Parathyroid adenoma (tissue), 2 donors: ENCODE measurements at regions not wholly inside any gene's neighbourhood (a gene's known extent, or its start where the extent isn't known, plus 50 kb on each side); places are given as distances from the start of the nearest gene placed in this dataset.
"Not testable (repeated sequence)": the region's sequence is repeated elsewhere in the genome, so short reads cannot be mapped to it uniquely, and the experiment has no call there.

Source experiments
- H2AFZ ChIP-seq: fragments of 300-600 bp; sonication (generic); one replicate; pipeline ENCODE4 v1.7.0; 2017; ENCODE audit warnings: antibody characterized with exemption, mild to moderate bottlenecking
- H3K27ac ChIP-seq: fragments of 300-600 bp; sonication (generic); one replicate; pipeline ENCODE4 v1.7.0; 2017
- H3K27me3 ChIP-seq: fragments of 300-600 bp; sonication (generic); one replicate; pipeline ENCODE4 v1.7.0; 2017; ENCODE audit warnings: low read length; ENCODE audit not compliant: control insufficient read depth, insufficient read depth
- H3K36me3 ChIP-seq: fragments of 300-600 bp; sonication (generic); one replicate; pipeline ENCODE4 v1.7.0; 2017; ENCODE audit warnings: low read length; ENCODE audit not compliant: control insufficient read depth, insufficient read depth
- H3K4me1 ChIP-seq: fragments of 300-600 bp; sonication (generic); one replicate; pipeline ENCODE4 v1.7.0; 2017; ENCODE audit warnings: control low read depth
- H3K4me2 ChIP-seq: fragments of 300-600 bp; sonication (generic); one replicate; pipeline ENCODE4 v1.7.0; 2017; ENCODE audit warnings: low read length
- H3K4me3 ChIP-seq: fragments of 300-600 bp; sonication (generic); one replicate; pipeline ENCODE4 v1.7.0; 2017; ENCODE audit warnings: low read depth, low read length
- H3K79me2 ChIP-seq: fragments of 300-600 bp; sonication (generic); one replicate; pipeline ENCODE4 v1.7.0; 2017; ENCODE audit warnings: control low read depth
- H3K9ac ChIP-seq: fragments of 300-600 bp; sonication (generic); one replicate; pipeline ENCODE4 v1.7.0; 2017; ENCODE audit warnings: mild to moderate bottlenecking
- H3K9me3 ChIP-seq: fragments of 300-600 bp; sonication (generic); one replicate; pipeline ENCODE4 v1.7.0; 2017; ENCODE audit warnings: low read length; ENCODE audit not compliant: control insufficient read depth
- TF ChIP-seq, protein P1 (sequence below): fragments of 300-600 bp; sonication (generic); IDR thresholded peaks from one replicate; pipeline ENCODE4 v1.7.0; 2017; ENCODE audit warnings: antibody characterized with exemption, mild to moderate bottlenecking
- donor health status: primary hyperparathyroidism.

- Histone ChIP-seq H3K27ac (no peak overlapping the region), H3K4me3 (no peak overlapping the region), H3K36me3 (no peaks in the 10 kb centered on the region)
Observed at GRCh38 chr13:106087201-106087600, 448.3 kb downstream of the EFNB2 start.

DNA sequence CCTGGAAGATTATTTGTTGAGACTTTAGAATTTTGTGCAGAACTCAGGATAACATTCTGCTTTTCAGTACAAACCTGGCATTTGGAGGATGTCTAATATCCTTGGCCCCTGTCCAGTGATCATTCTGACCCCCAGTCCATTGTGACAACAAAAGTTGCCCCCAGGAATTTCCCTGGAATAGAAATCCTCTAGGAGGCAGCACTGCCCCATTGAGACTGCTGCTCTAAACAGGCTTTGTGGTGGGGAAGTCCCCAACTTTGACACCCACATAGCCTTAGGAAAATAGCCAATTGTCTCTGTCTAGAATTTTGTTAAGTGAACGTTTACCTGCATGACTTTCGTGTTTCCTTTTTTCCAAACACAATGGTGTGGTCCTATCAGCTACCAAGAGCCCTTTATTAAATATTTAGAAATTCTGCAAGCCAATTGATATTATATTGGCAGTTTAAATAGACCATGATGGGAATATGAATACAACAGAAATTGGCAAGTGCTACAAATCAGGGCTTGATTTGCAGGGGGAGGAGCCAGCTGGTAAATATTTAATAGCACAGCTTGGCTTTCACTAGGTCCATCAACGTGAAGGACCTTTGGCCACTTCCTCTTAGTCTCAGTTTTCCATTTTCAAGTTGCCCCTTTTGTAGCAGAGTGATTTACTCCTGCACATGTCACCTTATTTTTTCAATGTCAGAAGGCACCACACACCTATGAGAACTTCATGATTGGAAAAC is 451.7 kb downstream of the EFNB2 start:
- TF ChIP-seq, protein P1, sequence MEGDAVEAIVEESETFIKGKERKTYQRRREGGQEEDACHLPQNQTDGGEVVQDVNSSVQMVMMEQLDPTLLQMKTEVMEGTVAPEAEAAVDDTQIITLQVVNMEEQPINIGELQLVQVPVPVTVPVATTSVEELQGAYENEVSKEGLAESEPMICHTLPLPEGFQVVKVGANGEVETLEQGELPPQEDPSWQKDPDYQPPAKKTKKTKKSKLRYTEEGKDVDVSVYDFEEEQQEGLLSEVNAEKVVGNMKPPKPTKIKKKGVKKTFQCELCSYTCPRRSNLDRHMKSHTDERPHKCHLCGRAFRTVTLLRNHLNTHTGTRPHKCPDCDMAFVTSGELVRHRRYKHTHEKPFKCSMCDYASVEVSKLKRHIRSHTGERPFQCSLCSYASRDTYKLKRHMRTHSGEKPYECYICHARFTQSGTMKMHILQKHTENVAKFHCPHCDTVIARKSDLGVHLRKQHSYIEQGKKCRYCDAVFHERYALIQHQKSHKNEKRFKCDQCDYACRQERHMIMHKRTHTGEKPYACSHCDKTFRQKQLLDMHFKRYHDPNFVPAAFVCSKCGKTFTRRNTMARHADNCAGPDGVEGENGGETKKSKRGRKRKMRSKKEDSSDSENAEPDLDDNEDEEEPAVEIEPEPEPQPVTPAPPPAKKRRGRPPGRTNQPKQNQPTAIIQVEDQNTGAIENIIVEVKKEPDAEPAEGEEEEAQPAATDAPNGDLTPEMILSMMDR: peak; percentile 22
- Histone ChIP-seq H3K27ac (no peak overlapping the region), H3K9me3 (no peaks in the 10 kb centered on the region)

More at GRCh38 chr13:106087201-106087600, 448.3 kb downstream of the EFNB2 start:
- Histone ChIP-seq H3K4me2 (no peak overlapping the region), H3K9ac (no peak overlapping the region), H3K79me2 (no peaks in the 10 kb centered on the region), H3K9me3 (no peaks in the 10 kb centered on the region), H2AFZ (no peak overlapping the region), H3K27me3 (no peaks in the 10 kb centered on the region), H3K4me1 (no peaks in the 10 kb centered on the region)
- TF ChIP-seq, protein P1: no peak

GRCh38 chr13:106081221-106081620 is 454.2 kb downstream of the EFNB2 start:
- H3K9me3 ChIP-seq, H3K27me3 ChIP-seq, H3K36me3 ChIP-seq, H3K4me3 ChIP-seq, H3K79me2 ChIP-seq, H2AFZ ChIP-seq, H3K4me1 ChIP-seq, H3K4me2 ChIP-seq, H3K27ac ChIP-seq, H3K9ac ChIP-seq: not testable (repeated sequence)

More for the DNA sequence above, 451.7 kb downstream of the EFNB2 start:
- Histone ChIP-seq H2AFZ (no peak overlapping the region), H3K4me3 (no peak overlapping the region), H3K4me2 (no peak overlapping the region), H3K9ac (no peak overlapping the region), H3K79me2 (no peaks in the 10 kb centered on the region), H3K36me3 (no peaks in the 10 kb centered on the region), H3K4me1 (no peaks in the 10 kb centered on the region), H3K27me3 (no peaks in the 10 kb centered on the region)

DNA sequence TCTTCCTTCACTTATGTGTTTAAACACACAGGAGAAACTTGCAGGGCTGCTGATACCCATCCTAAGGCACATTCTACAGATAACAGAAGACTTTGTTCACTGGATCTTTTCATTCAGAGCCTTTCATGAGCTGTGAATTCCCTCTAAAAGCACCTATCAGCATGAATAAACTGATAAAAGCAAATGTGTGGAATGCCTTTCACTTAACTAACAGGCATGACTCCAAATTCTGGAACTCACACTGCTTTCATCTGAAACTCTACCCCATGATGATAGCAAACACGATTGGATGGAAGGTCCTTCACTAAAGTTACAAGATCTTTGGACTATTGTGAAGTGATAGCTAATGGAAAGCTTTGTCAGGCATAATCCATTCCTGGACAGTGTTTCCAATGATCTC is 457.3 kb downstream of the EFNB2 start:
- no peak overlapping the region for H3K4me2 ChIP-seq
- TF ChIP-seq, protein P1: no peak
- no peak overlapping the region for H3K9ac ChIP-seq
- H3K4me1 ChIP-seq: no peaks in the 10 kb centered on the region
- no peaks in the 10 kb centered on the region for H3K9me3 ChIP-seq
- H2AFZ ChIP-seq: no peak overlapping the region
- H3K27me3 ChIP-seq: no peaks in the 10 kb centered on the region
- H3K4me3 ChIP-seq: no peak overlapping the region
- no peaks in the 10 kb centered on the region for H3K79me2 ChIP-seq
- no peak overlapping the region for H3K27ac ChIP-seq
- H3K36me3 ChIP-seq: no peaks in the 10 kb centered on the region

- no peaks in the 10 kb centered on the region for H3K79me2 ChIP-seq
- no peak overlapping the region for H3K9ac ChIP-seq
- H3K4me1 ChIP-seq: no peaks in the 10 kb centered on the region
- no peak overlapping the region for H3K4me2 ChIP-seq
- H3K36me3 ChIP-seq: no peaks in the 10 kb centered on the region
- H3K9me3 ChIP-seq: no peaks in the 10 kb centered on the region
- TF ChIP-seq, protein P1: no peak
- no peak overlapping the region for H2AFZ ChIP-seq
- H3K27ac ChIP-seq: no peak overlapping the region
- H3K4me3 ChIP-seq: no peak overlapping the region
- no peaks in the 10 kb centered on the region for H3K27me3 ChIP-seq
Observed at GRCh38 chr13:106077017-106077416, 458.4 kb downstream of the EFNB2 start.
